Choroid plexus epithelial cell (primary cell): ENCODE measurements at regions not wholly inside any gene's neighbourhood (a gene's known extent, or its start where the extent isn't known, plus 50 kb on each side); places are given as distances from the start of the nearest gene placed in this dataset.

Experiments used
- DNase-seq: peaks from one replicate; pipeline ENCODE4 v3.0.0-alpha.2; 2010; ENCODE audit warnings: low read depth
- H3K4me3 ChIP-seq: 2 replicates; pipeline ENCODE4 v1.5.1; 2011; ENCODE audit warnings: low read depth, mild to moderate bottlenecking, control low read depth, low read length, moderate library complexity
- TF ChIP-seq, protein P1 (sequence below): conservative IDR thresholded peaks from 2 replicates; pipeline ENCODE4 v1.5.1; 2011; ENCODE audit warnings: low read depth, mild to moderate bottlenecking, control low read depth, inconsistent platforms, low read length, moderate library complexity

DNA sequence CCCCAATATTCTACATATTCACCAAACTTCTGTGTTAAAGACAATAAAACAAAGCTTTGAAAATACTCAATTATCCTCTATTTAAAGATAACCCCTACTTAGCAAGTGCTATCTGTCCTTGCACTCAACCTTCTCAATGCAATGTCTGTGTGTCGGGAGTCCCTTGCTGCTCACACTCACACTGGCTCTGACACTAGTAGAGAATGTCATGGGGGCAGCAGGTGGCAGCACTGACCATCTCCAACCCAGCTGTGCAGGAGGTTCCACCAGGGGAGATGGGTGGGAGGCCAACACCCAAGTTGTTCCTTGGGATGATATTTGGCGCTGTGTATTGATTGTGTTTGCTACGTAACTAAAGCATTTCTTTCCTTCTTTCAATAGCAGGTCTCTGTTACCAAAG is 59.4 kb upstream of the SIMC1 start:
- no peak overlapping the region for H3K4me3 ChIP-seq
- TF ChIP-seq, protein P1, sequence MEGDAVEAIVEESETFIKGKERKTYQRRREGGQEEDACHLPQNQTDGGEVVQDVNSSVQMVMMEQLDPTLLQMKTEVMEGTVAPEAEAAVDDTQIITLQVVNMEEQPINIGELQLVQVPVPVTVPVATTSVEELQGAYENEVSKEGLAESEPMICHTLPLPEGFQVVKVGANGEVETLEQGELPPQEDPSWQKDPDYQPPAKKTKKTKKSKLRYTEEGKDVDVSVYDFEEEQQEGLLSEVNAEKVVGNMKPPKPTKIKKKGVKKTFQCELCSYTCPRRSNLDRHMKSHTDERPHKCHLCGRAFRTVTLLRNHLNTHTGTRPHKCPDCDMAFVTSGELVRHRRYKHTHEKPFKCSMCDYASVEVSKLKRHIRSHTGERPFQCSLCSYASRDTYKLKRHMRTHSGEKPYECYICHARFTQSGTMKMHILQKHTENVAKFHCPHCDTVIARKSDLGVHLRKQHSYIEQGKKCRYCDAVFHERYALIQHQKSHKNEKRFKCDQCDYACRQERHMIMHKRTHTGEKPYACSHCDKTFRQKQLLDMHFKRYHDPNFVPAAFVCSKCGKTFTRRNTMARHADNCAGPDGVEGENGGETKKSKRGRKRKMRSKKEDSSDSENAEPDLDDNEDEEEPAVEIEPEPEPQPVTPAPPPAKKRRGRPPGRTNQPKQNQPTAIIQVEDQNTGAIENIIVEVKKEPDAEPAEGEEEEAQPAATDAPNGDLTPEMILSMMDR, result no peak
- no peak for DNase-seq

DNA sequence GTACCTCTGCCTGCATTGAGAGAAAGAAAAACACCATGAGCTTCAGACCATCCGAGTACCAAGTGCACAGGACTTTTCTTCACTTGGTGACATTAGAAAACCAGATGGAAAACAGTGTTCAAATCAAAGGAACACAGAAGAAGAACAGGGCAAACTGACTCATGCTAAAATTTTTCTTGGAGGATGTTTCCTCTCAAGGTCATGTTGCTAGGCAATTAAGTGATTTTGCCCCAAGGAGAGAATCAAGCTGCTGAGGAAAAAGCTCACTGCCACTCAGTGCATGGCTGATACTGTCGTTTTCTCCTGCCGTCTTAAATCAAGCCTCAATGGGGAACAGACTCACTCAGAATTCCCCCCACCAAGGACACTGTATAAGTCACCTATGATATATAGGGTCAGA is 57.9 kb upstream of the SIMC1 start:
- TF ChIP-seq, protein P1, result no peak
- H3K4me3 ChIP-seq, result no peak overlapping the region
- DNase-seq, result no peak

DNA sequence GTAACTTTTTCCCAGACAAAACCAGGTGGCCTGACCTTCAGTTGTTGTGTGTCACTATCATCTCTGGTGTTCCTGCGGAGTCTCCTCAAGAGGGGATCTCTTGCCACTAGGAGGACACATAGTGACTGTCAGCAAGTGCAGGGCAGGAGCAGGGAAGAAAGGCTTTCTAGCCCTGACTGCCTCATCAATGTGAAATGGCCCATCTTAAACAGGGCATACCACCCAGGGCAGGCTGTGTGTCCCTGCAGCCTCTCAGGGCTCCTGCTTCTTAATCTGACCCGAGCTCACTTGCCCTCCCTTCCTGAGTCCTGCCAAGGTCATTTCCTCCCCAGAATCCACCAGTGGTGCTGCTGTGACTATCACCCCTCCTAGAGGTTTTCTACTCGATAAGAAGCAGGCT is 57.4 kb upstream of the SIMC1 start:
- no peak for DNase-seq
- no peak overlapping the region for H3K4me3 ChIP-seq
- TF ChIP-seq, protein P1, result no peak

DNA sequence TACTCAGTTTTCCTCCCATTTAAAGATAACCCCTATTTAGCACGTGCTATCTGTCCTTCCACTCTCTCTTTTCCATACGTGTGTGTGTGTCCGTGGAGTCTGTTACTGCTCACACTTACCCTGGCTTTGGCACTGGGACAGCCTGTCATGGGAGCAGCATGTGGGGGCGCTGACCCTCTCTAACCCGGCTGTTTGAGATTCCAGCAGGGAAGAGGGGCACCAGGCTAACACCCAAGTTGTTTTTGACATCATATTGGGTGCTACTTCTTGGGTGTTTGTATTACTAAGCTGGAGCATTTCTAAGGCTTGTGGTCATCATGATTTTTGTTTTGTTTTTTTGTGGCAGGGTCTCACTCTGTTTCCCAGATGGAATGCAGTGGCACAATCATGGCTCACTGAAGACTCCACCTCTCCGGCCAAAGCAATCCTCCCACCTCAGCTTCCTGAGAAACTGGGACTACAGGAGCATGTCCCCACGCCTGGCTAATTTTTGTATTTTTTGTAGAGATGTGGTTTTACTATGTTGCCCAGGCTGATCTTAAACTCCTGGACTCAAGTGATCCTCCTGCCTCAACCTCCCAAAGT is 56.9 kb upstream of the SIMC1 start:
- H3K4me3 ChIP-seq, result no peak overlapping the region
- TF ChIP-seq, protein P1, result no peak
- no peak for DNase-seq

DNA sequence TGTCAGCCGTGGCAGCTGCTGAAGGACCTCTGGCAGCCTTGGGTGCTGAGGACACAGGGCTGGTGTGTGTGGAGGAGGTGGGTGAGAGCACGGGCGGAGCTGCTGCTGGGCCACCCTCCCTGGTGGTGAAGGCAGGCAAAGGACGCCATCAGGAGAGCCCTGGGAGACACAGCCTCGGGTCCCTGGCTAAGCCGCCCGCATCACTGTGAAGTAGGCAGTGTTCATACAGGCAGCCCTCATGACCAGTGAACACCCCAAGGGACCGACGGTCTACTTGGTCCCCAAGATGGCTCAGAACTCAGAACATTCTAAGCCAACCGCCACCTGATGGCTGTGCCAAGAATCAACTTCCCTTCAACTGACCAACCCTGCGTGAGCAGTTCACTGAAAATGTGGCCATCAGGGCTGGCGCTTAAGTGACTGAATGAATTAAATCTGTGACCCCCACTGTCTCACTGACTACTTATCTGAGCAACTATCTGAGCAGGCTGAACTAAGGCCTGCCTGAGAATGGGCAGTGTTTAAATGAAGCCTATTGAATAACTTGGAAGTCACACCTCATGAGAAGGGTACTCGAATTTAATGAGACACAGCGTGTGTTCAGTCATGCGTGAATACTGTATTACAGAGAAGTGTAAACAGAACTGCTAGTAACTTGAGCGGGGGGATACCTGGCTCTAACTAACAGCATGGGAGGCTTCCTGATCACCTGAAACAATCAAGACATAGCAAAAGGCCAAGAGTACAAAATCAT is 54.7 kb upstream of the SIMC1 start:
- no peak for DNase-seq
- H3K4me3 ChIP-seq, result no peak overlapping the region
- TF ChIP-seq, protein P1, result no peak

DNA sequence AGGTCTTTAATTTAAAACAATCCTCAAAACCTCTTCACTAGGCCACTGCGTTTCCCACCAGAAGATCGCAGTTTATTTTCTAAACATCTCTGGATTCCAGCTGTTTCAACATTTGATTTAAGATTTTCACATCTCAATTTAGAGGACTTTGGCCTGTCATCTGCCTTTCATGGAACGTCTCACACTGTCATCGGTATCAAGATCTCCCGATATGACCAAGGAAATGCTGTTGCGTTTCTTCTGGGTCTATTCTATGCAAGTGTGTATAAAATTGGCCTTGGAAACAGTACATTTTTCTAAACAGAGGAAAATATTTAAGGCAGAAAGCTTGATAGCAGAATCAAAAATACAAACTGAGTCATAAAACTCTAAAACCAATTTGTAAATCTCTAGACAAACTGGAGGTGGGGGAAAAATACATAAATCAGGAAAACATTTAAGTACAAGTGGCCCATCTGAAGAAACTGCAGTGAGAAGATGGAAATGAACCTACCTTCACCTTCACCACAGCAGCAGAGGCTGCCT is 53.6 kb upstream of the SIMC1 start:
- no peak overlapping the region for H3K4me3 ChIP-seq
- TF ChIP-seq, protein P1, result no peak
- DNase-seq, result no peak
